Uterus (tissue), 2 donors: ENCODE measurements at regions not wholly inside any gene's neighbourhood (a gene's known extent, or its start where the extent isn't known, plus 50 kb on each side); places are given as distances from the start of the nearest gene placed in this dataset.
"Not testable (repeated sequence)": the region's sequence is repeated elsewhere in the genome, so short reads cannot be mapped to it uniquely, and the experiment has no call there.

Experiments
- POLR2A ChIP-seq, 2 donors: fragments of 450-650 bp; IDR thresholded peaks; one replicate each; pipeline ENCODE4 v1.6.1; 2016; ENCODE audit warnings: antibody characterized with exemption in 2 of 2, mild to moderate bottlenecking in 1 of 2, moderate library complexity in 1 of 2
- TF ChIP-seq, protein P1 (sequence below), 4 experiments: fragments of 200-600 bp in 2 of 4; fragments of 450-650 bp in 2 of 4; sonication (generic) in 2 of 4; IDR thresholded peaks; one replicate each; pipeline ENCODE4 v1.5.1; 2016 to 2019; ENCODE audit warnings: antibody characterized with exemption in 4 of 4, mild to moderate bottlenecking in 2 of 4, moderate library complexity in 1 of 4

DNA sequence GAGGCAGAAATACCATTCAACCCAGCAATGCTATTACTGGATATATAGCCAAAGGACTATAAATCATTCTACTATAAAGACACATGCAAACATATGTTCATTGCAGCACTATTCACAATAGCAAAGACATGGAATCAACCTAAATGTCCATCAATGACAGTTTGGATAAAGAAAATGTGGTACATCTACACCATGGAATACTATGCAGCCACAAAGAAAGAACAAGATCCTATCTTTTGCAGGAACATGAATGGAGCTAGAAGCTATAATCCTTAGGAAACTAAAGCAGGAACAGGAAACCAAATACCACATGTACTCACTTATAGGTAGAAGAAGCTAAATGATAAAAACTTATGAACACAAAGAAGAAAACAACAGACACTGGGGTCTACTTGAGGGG lies 730.3 kb upstream of the ADGRB3 start:
- TF ChIP-seq, protein P1, sequence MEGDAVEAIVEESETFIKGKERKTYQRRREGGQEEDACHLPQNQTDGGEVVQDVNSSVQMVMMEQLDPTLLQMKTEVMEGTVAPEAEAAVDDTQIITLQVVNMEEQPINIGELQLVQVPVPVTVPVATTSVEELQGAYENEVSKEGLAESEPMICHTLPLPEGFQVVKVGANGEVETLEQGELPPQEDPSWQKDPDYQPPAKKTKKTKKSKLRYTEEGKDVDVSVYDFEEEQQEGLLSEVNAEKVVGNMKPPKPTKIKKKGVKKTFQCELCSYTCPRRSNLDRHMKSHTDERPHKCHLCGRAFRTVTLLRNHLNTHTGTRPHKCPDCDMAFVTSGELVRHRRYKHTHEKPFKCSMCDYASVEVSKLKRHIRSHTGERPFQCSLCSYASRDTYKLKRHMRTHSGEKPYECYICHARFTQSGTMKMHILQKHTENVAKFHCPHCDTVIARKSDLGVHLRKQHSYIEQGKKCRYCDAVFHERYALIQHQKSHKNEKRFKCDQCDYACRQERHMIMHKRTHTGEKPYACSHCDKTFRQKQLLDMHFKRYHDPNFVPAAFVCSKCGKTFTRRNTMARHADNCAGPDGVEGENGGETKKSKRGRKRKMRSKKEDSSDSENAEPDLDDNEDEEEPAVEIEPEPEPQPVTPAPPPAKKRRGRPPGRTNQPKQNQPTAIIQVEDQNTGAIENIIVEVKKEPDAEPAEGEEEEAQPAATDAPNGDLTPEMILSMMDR (IDR thresholded peaks at IDR 0.05), result not testable (repeated sequence)
- not testable (repeated sequence) for TF ChIP-seq POLR2A (IDR thresholded peaks at IDR 0.05)
